HK-2 (cell line): ENCODE measurements at regions not wholly inside any gene's neighbourhood (a gene's known extent, or its start where the extent isn't known, plus 50 kb on each side); places are given as distances from the start of the nearest gene placed in this dataset.

Source experiments
- DNase-seq: peaks from one replicate; pipeline ENCODE4 v3.0.0-alpha.2; 2018; ENCODE audit not compliant: unreplicated experiment

DNA sequence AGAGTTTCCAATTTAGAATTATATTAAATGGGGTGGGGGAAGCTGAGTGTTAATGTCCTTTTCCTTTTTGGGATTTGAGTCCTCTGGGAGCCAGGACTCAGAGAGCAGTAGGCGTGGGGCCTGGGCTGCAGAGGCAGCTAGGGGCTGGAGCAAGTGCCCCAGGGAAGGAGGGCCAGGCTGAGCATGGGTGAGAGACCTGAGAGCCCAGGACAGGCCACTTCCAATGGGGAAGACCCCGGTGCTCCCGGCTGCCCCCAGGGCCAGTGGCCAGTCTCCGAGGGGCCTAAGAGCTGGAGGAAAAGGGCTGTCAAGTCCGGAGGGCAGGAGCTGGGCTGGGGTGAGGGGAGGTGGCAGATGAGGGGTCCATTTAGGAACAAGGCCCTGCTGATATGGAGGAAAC, 371.5 kb downstream of the ZNF536 start:
- DNase-seq, result no peak

DNA sequence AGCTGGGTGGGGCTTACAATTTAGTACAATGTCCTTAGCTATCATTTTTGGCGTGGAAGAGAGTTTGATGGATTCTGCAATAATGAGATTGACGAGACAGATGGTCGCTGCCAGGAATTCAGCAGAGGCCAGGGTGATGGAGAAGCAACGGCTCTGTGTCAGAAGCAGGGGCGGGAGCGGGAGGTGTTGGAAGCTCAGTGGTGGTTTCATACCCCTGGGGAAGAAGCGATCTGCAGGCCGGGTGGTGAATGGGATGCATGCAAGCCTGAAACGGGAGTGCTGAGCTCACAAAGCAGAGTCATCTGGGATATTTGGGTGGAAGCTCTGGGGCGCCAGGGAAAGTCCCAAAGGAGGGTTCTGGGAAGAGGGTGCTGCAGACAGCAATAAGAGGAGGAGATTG, 370.8 kb downstream of the ZNF536 start:
- DNase-seq, result no peak

DNA sequence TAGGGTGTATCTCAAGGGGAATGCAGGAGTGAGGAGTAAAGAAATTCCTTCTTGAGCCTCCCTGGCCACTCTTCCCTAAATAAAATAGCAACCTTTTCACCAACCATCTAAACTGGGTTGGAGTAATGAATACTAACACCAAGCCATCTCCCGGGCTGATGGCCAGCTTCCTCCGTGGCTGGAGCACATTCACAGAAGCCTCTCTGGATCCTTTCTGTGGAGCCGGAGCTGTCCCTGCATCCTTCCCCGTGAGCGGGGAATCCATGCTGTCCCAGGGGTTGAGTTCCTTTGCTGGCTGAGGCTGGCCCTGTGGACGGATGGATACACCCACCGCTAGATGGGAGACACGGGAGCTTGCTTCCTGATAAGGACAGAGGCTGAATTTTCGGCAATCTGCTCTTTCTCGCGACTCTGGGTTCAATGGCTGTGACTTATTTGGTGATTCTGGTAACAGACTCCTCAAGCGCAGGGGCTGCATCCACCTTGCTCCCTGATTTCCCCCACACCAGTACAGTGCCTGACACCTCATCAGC, 370.3 kb downstream of the ZNF536 start:
- no peak for DNase-seq

DNA sequence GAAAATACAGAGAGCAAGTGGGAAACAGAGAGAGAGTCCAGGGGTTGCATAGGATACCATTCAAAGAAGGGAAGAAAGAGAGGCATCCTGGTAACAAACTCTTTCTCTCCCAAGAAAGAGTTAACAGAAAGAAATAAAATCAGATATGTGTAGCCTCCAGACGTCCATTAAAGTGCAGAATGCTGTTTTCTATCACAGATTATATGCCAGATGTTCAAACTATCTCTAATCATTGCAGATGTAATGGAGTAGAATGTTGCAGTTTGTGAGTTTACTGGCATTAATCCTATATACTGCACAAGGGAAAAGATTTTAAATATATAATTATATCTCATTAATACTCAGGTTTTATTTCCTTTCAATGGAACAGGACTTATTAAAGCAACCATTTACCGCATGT, 369.4 kb downstream of the ZNF536 start:
- no peak for DNase-seq

DNA sequence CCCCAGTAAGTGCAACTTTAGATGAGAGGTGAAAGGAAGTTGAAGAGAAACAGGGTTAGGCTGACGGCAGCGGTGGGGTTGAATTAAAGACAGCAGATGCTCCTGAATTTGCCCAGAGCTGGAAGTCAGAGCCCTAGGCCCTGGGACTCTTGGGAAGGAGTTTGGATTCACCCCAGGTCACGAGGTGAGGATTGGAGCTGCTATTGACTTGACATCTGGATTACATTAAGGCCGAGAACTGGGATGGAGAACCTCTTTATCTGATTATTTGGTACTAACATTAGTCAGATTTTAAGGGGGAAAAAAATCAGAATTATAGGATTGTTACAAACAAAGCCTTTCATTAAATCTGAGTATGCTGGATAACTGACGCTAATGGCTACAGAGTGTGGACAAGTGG, 367.2 kb downstream of the ZNF536 start:
- no peak for DNase-seq

DNA sequence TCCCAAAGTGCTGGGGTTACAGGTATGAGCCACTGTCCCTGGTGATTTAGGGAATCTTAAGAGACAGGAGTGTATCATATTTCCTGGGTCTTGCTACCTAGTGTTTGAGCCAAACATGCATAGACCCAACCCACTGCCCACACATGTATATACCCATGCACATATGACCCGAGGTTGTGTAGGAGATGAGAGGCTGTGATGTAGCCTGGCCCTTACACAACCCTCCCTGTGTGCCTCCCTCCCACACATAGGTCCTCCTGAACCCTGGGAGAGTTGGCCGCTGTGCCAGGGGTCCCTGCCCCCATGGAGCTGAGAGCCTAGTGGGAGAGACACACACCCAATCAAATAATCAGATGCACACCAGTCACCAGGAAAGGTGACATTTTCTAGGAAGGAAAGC, 365.9 kb downstream of the ZNF536 start:
- DNase-seq, result no peak

DNA sequence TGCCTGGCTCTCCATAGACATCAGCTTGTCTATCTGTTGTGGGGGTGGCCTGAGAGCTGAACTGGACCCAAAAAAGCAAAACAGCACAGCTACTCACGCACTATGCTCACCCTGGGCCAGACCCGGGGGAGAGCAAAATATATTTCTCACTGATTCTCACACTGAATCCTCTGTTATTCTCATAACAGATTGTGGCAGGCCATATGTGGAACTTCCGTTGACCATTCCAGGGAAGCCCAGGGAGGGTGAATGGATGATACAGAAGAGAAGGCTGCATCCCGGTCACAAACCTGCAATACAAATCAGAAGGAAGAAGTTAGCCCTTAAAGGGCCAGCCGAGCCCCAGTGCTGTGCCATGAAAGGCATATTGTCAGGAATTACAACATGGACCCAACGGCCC, 362.5 kb downstream of the ZNF536 start:
- DNase-seq, result no peak

DNA sequence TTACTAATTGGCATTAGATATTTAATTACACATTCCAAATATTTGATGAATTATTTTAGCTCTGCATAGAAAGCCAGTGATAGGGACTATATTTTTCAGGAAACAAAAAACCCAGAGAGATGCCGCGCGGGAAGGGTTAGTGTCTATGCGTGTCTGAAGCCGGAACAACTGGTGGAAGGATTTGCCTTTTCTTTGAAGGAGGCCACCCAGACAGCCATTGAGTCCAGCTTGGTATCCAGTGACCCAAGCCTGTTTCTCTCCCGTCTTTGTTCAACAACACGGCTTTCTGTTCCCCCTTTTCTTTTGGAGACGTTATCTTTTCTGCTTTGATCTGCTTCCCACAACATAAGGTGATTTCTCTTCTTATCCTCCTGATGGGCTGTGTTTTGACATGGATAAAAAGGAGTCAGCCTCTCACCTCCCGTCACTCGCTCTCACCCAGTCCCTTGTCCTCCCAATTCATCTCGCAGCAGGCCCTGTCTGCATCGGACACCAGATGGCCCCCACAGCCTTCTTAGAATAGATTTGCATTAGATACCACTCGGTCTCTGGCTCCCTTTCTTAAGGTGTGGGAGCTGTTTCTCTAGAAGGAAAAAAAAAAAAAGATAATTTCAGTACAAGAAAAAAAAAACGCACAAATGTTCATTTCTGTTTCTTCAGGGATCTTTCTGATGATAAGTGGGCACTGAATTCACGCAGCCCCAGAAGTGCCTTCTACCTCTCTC, 361.8 kb downstream of the ZNF536 start:
- no peak for DNase-seq

DNA sequence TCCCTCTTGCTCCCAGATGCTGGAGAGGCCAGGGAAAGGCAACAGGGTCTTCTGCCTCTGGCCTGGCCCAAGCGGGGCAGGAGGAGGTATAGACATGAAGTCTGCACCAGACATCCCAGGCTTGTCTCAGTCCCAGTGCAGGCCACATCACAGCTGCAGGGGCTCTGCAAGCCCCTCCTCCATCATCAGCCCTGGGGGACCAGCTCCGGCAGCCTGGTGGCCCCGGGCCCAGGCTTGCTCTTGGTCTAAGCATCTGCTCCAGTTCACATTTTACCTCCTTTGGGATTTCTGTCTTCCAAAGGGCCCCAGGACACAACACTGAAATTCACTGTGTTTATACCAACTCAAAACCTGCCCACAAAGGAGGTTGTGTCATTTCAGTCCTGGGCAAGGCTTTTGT, 359.4 kb downstream of the ZNF536 start:
- DNase-seq, result no peak

DNA sequence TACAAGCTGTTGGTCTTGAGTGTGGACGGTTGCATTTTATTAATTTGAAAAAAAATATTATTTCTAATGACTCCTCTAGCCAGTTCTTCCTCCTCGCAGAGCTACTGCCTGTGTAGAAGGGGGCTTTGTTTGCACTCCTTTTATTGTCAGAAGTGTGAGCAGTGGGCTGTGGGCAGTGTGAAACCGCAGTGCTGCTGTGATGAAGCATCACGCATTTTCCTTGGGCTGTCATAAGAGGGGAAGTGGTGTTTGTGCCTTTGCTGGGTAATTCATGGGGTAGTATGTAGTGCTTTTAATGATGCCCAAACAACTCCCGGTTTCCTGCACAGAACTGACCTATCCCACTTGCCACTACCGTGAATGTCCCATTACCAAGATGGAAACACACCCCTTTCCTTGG, 357.3 kb downstream of the ZNF536 start:
- no peak for DNase-seq

DNA sequence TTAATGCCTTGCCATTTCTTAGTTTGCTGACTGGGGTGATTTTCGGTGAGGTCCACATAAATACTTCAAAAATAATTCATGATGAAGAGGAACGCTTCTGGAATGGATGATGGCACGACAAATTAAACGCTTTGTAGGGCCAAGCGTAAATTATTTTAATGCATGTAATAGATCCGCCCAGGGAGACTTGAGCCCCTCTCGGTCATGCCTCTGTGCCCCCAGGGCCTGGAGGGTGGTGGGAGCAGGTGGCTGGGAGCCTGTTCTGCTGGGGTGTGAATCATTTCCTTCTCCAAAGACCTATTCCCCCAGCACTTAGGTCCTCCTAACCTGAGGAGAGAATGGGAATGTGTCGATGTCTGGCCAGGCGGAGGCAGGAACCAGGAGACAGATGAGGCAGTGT, 350.6 kb downstream of the ZNF536 start:
- no peak for DNase-seq

DNA sequence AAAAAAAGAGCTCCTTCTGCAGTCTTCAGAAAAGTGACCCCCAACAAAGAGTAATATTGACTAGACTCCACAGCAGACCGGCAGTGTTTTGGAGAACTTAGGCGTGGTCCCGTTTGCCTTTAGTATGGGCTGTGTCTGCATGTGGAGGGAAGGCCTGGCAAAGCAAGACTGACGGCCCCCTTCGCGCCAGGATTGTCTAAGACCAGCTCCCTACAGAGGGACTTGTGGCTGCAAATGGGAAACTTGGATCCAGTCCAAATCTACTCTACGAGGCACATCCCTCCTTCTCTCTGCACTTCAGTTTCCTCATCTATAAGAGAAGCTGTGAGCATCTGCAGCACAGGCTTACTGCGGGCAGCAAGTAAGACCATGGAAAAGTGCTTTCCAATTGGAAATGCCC, 350.0 kb downstream of the ZNF536 start:
- DNase-seq, result no peak

DNA sequence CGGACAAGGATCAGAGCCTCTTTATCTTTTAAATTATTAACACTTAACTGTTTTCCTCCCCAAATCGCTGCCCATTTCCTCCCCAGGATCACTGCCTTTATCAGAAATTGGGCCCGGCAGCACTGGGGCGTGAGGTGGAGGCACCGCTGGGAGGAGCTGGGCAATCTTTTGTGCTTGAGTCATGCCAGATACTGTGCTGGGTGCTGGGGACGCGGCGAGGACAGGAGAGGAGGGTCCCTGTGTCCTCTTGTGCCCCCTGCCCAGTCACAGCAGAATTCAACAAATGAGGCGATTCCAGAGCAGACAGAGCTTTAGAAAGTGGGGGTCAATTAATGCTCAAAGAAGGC, 347.8 kb downstream of the ZNF536 start:
- DNase-seq, result no peak

DNA sequence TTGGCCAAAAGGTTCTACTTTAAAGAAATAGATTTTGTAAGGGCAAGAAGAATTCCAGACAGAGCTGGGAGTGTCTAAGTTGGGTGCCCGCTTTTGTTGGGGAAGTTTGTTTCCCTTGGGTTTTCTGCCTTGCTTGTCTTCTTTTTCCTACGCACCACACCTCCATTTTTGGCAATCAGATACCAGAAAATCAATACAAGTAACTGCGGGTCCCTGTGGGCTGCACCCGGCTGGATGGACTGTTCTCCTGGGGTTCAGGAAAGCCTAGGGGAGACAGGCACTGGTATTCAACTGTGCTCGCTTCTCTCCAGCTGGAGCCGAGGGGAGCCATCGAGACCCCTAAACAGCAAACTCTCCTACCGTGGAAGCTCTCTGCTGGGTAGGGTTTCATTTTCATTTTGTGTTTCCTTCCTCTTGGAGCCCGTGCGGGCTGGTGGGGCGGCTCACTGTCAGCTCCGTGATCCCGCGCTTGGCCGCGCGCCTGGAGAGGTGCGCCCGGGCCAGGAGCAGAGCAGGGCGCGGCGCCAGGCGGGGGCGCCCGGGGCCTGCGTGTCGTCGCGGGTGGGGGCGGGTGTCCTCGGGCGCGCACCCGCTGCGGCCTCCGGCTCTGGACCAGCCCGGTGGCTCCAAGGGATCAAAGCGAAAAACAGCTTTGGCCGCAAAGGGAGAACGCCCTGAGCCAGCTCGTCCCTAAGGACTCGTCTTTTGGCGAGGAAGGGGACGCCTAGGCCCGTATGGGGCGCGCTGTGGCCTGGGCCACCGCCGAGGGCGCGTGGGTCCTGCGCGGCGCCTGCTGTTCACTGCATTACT, 347.2 kb downstream of the ZNF536 start:
- no peak for DNase-seq

DNA sequence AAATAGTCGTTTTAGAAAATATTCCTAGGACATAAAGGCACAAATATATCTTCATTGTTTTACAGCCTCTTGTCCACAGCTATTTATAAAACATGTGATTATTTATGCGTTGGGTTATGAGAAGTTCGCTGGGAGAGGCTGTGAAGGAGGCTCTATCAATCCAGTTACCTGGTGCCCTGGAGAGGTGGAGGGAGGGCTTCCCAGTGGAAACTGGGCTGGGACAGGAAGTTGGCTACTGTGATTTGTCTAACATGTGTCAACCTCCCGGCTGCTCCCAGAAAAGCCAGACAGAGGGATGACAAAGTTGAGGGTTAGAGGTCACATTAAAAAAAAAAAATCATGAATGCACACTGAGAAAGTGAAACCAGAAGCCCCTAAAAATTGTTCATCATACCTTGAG, 346.5 kb downstream of the ZNF536 start:
- no peak for DNase-seq

DNA sequence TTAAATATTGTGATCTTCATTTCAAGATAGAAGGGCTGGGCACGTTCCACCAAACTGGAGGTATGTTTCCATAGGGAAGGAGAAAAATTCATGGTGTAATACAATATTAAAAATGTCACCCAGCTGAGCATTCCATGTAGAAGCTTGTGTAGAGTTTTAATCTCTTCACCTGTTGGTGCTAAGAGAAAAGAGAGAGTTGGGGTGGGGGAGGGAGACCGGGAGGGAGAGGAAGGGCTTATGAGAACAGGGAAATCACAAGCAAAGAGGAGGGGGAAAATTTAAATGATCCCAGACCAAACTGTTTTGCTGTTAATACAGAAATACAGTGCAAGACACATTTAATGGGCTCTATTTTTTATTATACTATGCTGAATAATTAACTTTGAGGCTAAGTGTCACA, 345.8 kb downstream of the ZNF536 start:
- no peak for DNase-seq

DNA sequence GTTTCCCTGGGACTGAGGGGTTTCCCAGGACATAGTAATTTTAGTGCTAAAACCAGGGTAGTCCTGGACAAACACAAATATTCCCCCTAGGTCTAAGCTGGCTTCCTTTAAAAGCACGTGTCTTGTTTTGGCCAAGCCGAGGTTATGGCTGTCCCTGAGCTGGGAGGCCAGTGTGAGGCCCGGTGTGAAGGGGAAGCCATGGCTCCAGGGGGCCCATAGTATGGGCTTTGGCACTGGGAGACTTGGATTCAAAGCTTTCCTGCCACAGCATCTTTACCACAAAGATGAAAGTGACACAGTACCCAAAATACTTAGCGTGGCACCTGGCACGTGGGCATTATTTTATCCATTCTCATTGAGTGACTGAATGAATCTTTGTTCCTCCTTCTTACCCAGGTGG, 345.2 kb downstream of the ZNF536 start:
- no peak for DNase-seq

DNA sequence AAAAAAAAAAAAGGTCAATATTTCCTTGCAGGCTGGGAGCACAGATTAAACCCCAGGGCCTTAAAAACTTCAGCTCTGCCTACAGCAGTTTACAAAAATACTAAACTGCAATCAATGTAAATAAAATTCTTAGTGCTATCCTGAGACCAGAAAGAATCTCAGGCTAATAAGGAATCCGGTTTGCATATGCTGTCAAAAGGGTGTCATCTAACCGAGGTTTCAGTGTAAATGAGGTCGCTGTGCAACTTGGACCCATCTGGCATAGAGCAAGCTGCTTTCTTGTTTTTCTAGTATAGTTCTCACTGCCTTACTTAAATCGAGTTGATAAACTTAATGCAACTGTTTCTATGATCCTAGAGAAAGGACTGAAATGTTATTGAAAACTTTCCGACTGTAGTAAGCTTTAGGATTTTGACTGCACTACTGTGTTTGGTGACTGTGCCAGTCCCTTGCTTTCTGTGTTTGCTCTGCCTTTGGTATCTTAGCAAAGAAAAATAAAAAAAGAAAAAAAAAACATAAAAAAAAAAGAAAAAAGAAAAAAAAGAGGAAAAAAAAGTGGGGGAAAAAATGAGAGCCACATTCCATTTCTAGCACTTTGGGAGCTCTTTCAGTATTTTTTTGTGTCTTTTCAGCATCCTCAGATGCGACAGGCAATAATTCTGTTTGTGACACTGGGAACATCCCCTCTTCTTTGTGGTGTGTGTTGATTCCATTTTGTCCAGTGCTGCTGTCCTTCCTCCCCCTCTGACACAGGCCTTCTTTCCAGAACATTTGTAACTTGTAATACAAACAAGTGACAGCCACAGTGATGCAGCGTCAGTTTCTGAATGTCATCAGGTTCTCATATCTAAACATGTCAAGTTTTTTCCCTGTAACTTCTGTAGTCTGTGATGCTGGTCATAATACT, 340.5 kb downstream of the ZNF536 start:
- DNase-seq, result no peak

DNA sequence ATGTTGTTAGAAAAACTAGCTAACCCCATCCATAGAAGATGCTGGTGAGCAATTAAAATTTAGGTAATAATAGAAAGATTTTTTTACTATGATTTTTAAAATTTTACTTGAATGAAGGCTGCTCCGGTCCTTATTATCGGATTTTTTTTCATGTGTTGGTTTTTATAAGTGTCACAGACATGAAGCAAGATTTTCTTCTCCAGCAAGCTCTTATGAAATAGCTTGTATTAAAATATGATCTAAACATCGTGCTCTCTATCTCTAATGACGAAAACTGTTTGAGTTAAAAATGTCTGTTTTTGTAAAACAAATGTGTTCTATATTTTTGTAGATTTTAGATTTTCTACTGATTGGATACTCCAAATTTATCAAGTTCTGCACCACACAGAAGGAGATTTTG, 339.6 kb downstream of the ZNF536 start:
- no peak for DNase-seq

DNA sequence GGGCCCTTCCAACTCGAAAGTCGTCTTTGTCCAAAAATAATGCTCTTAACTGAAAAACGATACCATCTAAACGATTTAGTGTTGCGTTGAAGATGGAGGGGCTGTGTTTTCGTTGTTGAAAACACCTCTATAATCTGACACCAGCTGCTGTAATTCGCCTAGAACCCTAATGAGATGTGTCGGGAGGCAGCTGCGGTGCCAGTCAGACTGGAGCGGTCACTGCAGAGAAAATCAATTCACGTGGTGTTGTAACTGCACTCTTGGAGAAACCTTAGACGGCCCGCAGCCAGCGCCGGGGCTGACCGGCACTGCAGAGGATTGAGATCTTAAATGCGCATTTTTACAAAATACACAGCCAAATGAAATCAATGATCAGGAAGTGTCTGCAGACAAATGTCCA, 339.1 kb downstream of the ZNF536 start:
- DNase-seq, result no peak

DNA sequence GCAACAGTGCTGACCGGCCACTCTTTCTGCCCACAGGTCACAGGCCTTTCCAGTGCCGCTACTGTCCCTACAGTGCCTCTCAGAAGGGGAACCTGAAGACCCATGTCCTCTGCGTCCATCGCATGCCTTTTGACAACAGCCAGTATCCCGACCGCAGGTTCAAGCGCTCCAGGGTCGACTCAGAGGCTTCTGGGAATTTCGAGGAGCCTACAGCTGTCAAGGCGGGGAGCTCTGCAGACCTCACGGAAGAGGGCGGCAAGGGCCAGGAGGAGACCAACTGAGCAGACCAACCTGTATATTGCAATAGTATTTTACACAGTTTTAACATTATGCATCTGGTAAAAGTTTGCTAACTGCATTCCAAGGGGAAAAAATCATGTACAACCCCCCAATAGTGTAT, 338.5 kb downstream of the ZNF536 start:
- DNase-seq, result no peak

DNA sequence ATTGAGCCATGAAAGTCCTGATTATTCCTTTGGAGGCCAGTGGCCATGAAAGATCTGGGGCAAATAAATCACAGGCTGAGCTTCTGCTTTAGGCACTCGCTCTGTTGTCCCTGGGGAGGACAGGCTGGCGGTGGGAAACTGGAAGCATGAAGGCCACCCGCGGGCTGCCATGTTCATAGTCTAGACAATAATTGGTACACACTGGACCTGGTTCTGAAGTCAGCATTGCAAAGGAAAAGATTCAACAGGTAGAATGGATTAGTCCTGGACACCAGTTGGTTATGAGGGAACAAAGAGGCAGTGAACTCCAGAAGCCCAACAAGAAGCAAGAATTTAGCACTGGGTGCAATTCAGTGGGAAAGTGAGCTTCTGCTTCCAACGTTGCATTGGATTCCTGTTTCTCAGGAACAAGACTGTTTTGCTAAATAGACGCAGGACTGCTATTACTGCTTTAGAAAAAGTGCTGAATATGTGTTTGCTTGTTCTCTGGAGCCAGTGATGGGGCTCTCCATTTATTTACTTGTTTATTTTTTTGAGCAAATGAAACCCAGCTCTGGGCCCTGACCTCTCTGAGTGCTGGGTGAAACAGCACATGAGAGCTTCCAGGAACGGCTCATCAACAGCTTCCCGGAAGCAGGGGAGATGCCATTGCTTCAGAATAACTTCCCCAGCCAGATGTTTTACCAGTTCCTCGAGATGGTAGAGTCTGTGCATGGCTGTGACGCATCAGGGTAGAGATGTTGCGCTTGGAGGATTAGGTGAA, 336.4 kb downstream of the ZNF536 start:
- no peak for DNase-seq
